ENCODE measurements at regions not wholly inside any gene's neighbourhood (a gene's known extent, or its start where the extent isn't known, plus 50 kb on each side); places are given as distances from the start of the nearest gene placed in this dataset.
"Not testable (repeated sequence)": the region's sequence is repeated elsewhere in the genome, so short reads cannot be mapped to it uniquely, and the experiment has no call there.

GRCh38 chr22:15772337-15772736 lies 82.5 kb downstream of the POTEH start:
- DNase-seq, result not testable (repeated sequence)

GRCh38 chr22:15775118-15775517 lies 85.3 kb downstream of the POTEH start:
- DNase-seq, result not testable (repeated sequence)

- not testable (repeated sequence) for DNase-seq
These were observed 86.1 kb downstream of the POTEH start for GRCh38 chr22:15775670-15776669.

- not testable (repeated sequence) for DNase-seq
These were observed 86.9 kb downstream of the POTEH start for GRCh38 chr22:15776727-15777126.

GRCh38 chr22:15777150-15777549 lies 87.3 kb downstream of the POTEH start:
- not testable (repeated sequence) for DNase-seq

- not testable (repeated sequence) for DNase-seq
These were observed 87.7 kb downstream of the POTEH start for GRCh38 chr22:15777557-15777956.

GRCh38 chr22:15778366-15778765 lies 88.5 kb downstream of the POTEH start:
- DNase-seq, result not testable (repeated sequence)

GRCh38 chr22:15781652-15782051 lies 91.8 kb downstream of the POTEH start:
- DNase-seq, result not testable (repeated sequence)

- not testable (repeated sequence) for DNase-seq
These were observed 93.1 kb downstream of the POTEH start for GRCh38 chr22:15782933-15783332.

- not testable (repeated sequence) for DNase-seq
These were observed 94.7 kb downstream of the POTEH start for GRCh38 chr22:15784383-15785085.

GRCh38 chr22:15786942-15787733 lies 97.3 kb downstream of the POTEH start:
- not testable (repeated sequence) for DNase-seq

GRCh38 chr22:15791557-15791956 lies 101.7 kb downstream of the POTEH start:
- DNase-seq, result not testable (repeated sequence)

GRCh38 chr22:15799935-15800334 lies 110.1 kb downstream of the POTEH start:
- not testable (repeated sequence) for DNase-seq

- DNase-seq, result not testable (repeated sequence)
These were observed 121.3 kb downstream of the POTEH start for GRCh38 chr22:15811141-15811540.

- DNase-seq, result not testable (repeated sequence)
These were observed 126.0 kb downstream of the POTEH start for GRCh38 chr22:15815783-15816182.

- not testable (repeated sequence) for DNase-seq
These were observed 126.6 kb downstream of the POTEH start for GRCh38 chr22:15816470-15816869.

- not testable (repeated sequence) for DNase-seq
These were observed 127.4 kb downstream of the POTEH start for GRCh38 chr22:15817264-15817663.

GRCh38 chr22:15819886-15820285 lies 130.1 kb downstream of the POTEH start:
- DNase-seq, result not testable (repeated sequence)

- not testable (repeated sequence) for DNase-seq
These were observed 131.3 kb downstream of the POTEH start for GRCh38 chr22:15821088-15821487.

GRCh38 chr22:15822001-15822400 lies 132.2 kb downstream of the POTEH start:
- not testable (repeated sequence) for DNase-seq

- DNase-seq, result not testable (repeated sequence)
These were observed 133.4 kb downstream of the POTEH start for GRCh38 chr22:15823178-15823577.

- not testable (repeated sequence) for DNase-seq
These were observed 142.4 kb downstream of the POTEH start for GRCh38 chr22:15832235-15832634.

- not testable (repeated sequence) for DNase-seq
These were observed 145.9 kb downstream of the POTEH start for GRCh38 chr22:15835729-15836128.

Data from activated CD8-positive, alpha-beta memory T cell treated with anti-CD3 and anti-CD28 coated beads, Interleukin-2, amount 50 U/mL, for 48 hours (primary cell).